HG02759 (cell line): ENCODE measurements at regions not wholly inside any gene's neighbourhood (a gene's known extent, or its start where the extent isn't known, plus 50 kb on each side); places are given as distances from the start of the nearest gene placed in this dataset.
"Not testable (repeated sequence)": the region's sequence is repeated elsewhere in the genome, so short reads cannot be mapped to it uniquely, and the experiment has no call there.

ENCODE experiments used
- ATAC-seq: cut with Tn5 transposase; IDR thresholded peaks from one replicate; pipeline ENCODE4 v1.9.1; 2021; ENCODE audit warnings: mild to moderate bottlenecking, moderate library complexity; ENCODE audit not compliant: unreplicated experiment

- ATAC-seq, result no peak
These were observed 398.4 kb downstream of the NUP35 start for GRCh38 chr2:183522489-183523266.

GRCh38 chr2:183530333-183530901 lies 406.2 kb downstream of the NUP35 start:
- peak; percentile 85 for ATAC-seq

DNA sequence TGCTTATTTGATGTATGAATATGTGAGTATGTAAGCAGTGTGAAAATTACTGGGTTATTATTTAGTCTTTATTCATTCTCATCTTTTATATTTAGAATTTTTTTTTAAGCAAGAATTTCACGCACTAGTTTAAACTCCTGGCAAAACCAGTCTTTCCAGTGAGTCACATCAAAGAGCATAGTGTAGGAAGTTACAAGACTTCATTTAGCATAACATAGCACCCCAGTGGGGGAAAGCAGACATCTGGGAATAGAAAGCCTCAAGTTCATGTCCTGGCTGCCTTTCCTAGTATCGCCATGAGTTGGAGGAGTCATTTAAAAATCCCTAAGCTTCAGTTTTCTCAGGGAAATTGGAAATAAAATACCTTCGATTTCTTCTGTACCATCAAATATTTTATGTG lies 408.3 kb downstream of the NUP35 start:
- no peak for ATAC-seq

GRCh38 chr2:183533021-183533420 lies 408.8 kb downstream of the NUP35 start:
- ATAC-seq, result no peak

DNA sequence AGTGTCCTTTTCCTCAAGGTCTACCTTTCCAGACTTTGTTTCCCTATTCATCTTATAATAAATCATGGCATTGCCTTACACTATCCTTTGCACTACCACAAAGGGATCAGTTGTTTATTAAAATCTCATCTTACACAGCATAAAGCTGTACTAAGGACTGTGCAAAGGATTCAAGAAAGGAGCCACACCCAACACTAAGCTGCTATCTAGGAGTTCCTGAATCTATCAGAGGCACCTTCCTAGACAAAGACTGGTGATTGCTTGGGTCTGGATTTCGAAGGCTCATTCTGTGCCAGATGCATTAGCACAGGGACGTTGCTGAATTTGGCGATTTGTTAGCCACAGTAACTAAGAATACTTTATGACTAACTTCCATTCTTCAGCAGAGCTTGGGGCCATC lies 412.0 kb downstream of the NUP35 start:
- no peak for ATAC-seq

GRCh38 chr2:183536714-183537113 lies 412.5 kb downstream of the NUP35 start:
- no peak for ATAC-seq

GRCh38 chr2:183541766-183542165 lies 417.5 kb downstream of the NUP35 start:
- no peak for ATAC-seq

DNA sequence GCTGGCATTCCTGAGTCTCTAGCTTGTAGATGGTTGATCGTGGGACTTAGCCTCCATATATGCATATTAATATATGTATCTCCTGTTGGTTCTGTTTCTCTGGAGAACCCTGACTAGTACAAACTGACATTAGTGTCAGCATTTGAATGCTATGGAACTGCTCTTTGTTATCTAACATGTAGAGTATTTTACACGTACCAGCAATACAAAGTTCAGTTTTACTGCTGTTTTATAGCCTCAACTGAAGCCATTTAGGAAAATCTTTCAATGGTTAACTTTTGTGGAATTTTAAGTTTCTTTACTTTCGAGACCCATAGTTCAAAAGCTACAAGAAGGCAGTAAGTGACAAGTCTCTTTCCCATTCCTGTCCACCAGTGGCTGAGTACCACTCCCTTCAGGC lies 418.4 kb downstream of the NUP35 start:
- ATAC-seq, result no peak

- ATAC-seq, result peak; percentile 2
These were observed 419.0 kb downstream of the NUP35 start for GRCh38 chr2:183543222-183543621.

GRCh38 chr2:183543731-183544130 lies 419.5 kb downstream of the NUP35 start:
- ATAC-seq, result peak; percentile 99

- ATAC-seq, result not testable (repeated sequence)
These were observed 422.5 kb downstream of the NUP35 start for GRCh38 chr2:183546560-183547350.

DNA sequence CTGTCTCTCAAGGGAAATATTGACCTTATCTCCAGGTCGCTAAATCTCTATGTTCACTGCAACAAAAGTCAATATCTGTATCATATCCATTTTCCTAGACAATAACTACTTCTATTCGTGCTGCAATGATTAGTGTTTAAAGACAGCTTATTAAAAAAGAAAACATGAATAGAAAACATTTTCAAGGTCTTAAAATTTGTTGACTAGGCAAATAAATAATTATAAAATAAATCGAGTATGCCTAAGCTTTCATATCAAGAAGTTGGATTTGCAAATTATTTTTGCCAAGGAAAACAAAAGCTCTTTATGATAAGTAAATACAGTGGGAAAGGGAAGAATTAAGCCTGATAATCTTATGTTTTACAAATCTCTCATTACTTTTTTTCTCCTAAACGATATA lies 428.5 kb downstream of the NUP35 start:
- no peak for ATAC-seq

- ATAC-seq, result no peak
These were observed 440.5 kb downstream of the NUP35 start for GRCh38 chr2:183564726-183565125.

GRCh38 chr2:183575481-183575880 lies 451.2 kb downstream of the NUP35 start:
- no peak for ATAC-seq

DNA sequence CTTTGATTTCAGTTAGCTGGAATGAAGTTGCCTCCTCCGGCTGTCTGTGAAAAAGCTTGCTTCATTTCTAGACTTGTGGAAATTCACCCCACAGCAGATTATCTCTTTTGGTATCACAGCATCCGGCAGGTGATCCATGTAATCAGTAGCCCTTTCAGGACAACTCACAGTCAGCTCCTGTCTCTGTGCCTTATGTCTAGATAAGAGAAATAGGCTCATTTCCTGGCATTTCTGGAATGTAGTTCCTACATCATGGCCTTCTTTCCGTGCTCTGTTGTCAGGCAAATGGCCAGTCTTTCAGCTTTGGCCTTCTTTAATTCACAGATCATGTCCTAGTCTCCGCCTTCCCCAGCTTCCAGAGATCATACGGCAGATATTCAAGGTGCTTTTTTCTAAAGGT lies 455.4 kb downstream of the NUP35 start:
- no peak for ATAC-seq

GRCh38 chr2:183592271-183592670 lies 468.0 kb downstream of the NUP35 start:
- no peak for ATAC-seq

DNA sequence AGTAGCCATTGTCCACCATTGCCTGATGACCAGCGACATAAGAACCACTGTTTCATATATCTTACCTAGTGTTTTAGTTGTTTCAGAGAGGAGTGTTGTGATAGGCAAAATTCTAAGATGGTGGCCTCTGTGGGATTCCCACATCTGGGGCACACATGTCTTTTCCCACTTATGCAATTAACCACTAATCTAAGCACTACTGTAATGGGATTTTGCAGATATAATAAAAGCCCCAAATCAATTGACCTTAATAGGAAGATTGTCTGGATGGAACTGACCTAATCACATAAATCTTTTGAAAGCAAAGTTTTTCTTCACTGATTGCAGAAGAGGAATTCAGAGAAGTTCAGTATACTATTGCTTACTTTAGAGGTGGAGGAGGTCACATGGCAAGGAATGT lies 469.9 kb downstream of the NUP35 start:
- no peak for ATAC-seq

DNA sequence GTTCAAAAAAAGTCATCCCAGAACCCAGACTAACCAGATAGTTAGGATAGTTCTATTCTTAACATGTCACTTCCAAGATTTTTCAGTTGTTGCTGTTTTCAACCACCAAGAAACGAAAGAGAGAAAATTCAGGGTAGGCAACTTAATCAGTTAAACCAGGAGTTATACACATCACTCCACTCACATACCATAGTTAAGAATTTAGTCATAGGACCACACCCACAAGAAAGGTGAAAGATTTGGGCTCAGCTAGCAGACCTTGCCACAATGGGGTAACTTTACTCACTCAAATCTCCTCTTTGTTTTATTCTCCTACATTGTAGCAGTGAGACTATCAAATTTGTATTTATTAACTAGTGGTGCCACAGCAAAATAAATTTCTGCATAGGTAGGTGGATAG lies 473.6 kb downstream of the NUP35 start:
- ATAC-seq, result no peak

GRCh38 chr2:183604065-183604464 lies 479.8 kb downstream of the NUP35 start:
- ATAC-seq, result no peak

DNA sequence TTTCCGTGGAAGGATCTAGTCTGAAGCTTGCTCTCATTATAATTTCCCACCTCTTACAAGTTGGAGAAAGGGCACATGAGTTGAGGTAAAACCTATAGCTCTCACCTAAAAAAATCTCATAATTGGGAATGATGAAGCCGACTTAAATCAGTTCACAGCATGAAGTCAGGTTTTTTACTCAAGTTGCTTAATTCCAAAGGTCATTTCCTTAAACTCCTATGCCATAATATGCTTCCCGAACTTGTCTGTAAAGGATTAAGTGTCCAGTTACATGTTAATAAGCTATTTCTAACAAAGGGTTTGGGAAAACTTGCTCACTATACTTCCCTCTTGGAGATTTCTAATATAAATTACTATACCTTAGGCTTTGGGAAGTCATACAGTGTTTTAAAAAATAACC lies 481.2 kb downstream of the NUP35 start:
- ATAC-seq, result no peak

DNA sequence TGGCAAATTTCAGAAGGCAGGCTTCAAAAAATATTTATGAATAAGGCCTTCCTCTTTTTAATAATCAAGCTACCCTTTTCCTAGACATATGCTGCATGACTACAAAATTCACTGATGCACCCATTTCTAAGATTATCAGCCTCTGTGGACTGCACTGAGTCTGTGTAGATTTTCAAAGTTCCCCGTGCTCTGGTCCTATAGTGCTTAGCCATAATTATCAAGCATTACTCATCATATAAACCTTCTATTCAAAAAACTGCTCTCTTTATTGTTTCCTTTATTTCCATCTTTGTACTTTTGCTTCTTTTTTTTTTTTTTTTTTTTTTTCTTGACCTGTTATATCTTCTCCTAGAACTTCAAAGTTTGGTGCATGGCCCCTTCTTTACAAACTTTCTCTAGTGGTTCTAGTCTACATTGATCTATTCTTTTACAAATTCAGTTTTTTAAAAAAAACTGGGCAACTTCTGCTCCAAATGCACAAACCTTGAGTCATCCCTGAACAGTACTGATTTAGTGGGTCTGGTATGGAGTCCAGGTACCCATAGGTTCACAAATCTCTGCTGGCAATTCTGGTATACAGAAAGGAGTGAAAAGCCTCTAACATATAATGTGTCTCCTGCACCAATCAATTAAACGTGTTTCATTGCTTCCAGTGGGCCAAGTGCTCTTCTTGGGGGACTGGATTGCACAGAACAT lies 481.9 kb downstream of the NUP35 start:
- no peak for ATAC-seq
